ENCODE measurements at regions not wholly inside any gene's neighbourhood (a gene's known extent, or its start where the extent isn't known, plus 50 kb on each side); places are given as distances from the start of the nearest gene placed in this dataset.

- H3K9me3 Mint-ChIP-seq, result peaks cover 0 to 17% (median 3%) of the 10 kb centered on the region in 6 donors
- peaks cover 0 to 1% (median 0%) of the 10 kb centered on the region in 3 donors for H3K27me3 Mint-ChIP-seq (ENCODE audit: low read depth in 3 of 3)
- no peaks in the 10 kb centered on the region for H3K4me1 Mint-ChIP-seq
- H3K4me3 Mint-ChIP-seq, result no peak overlapping the region
- no peak overlapping the region for H3K27ac Mint-ChIP-seq
- no peaks in the 10 kb centered on the region for H3K36me3 Mint-ChIP-seq
- no peak for DNase-seq
Measured at GRCh38 chr4:156346959-156347385, 393.3 kb upstream of the CTSO start.

- Mint-ChIP-seq H3K27ac (no peak overlapping the region), H3K4me1 (no peaks in the 10 kb centered on the region), H3K9me3 (peaks cover 0 to 16% (median 2%) of the 10 kb centered on the region in 6 donors), H3K27me3 (ENCODE audit: low read depth in 3 of 3) (peaks cover 0 to 1% (median 0%) of the 10 kb centered on the region in 3 donors), H3K4me3 (no peak overlapping the region), H3K36me3 (no peaks in the 10 kb centered on the region)
- DNase-seq, result no peak
Measured at GRCh38 chr4:156344397-156344796, 390.7 kb upstream of the CTSO start.

- no peak for DNase-seq
- Mint-ChIP-seq H3K27ac (no peak overlapping the region), H3K9me3 (peaks cover 0 to 16% (median 4%) of the 10 kb centered on the region in 6 donors), H3K27me3 (ENCODE audit: low read depth in 3 of 3) (no peaks in the 10 kb centered on the region), H3K4me3 (no peak overlapping the region), H3K36me3 (no peaks in the 10 kb centered on the region), H3K4me1 (no peaks in the 10 kb centered on the region)
Measured at GRCh38 chr4:156336511-156336910, 382.8 kb upstream of the CTSO start.

GRCh38 chr4:156335721-156336120, 382.1 kb upstream of the CTSO start:
- no peaks in the 10 kb centered on the region for H3K36me3 Mint-ChIP-seq
- H3K4me1 Mint-ChIP-seq, result no peaks in the 10 kb centered on the region
- DNase-seq, result no peak
- peaks cover 0 to 17% (median 5%) of the 10 kb centered on the region in 6 donors for H3K9me3 Mint-ChIP-seq
- H3K4me3 Mint-ChIP-seq, result no peak overlapping the region
- H3K27me3 Mint-ChIP-seq (ENCODE audit: low read depth in 3 of 3), result no peaks in the 10 kb centered on the region
- no peak overlapping the region for H3K27ac Mint-ChIP-seq

GRCh38 chr4:156330436-156331031, 376.9 kb upstream of the CTSO start:
- H3K27me3 Mint-ChIP-seq (ENCODE audit: low read depth in 3 of 3), result no peaks in the 10 kb centered on the region
- H3K9me3 Mint-ChIP-seq, result peaks cover 0 to 9% (median 4%) of the 10 kb centered on the region in 6 donors
- H3K4me1 Mint-ChIP-seq, result no peaks in the 10 kb centered on the region
- no peak overlapping the region for H3K27ac Mint-ChIP-seq
- no peaks in the 10 kb centered on the region for H3K36me3 Mint-ChIP-seq
- no peak overlapping the region for H3K4me3 Mint-ChIP-seq
- DNase-seq, result no peak

GRCh38 chr4:156329779-156330178, 376.1 kb upstream of the CTSO start:
- no peaks in the 10 kb centered on the region for H3K27me3 Mint-ChIP-seq (ENCODE audit: low read depth in 3 of 3)
- H3K4me3 Mint-ChIP-seq, result no peak overlapping the region
- H3K9me3 Mint-ChIP-seq, result peaks cover 0 to 9% (median 4%) of the 10 kb centered on the region in 6 donors
- no peak for DNase-seq
- H3K27ac Mint-ChIP-seq, result no peak overlapping the region
- H3K4me1 Mint-ChIP-seq, result no peaks in the 10 kb centered on the region
- H3K36me3 Mint-ChIP-seq, result no peaks in the 10 kb centered on the region

GRCh38 chr4:156328882-156329281, 375.2 kb upstream of the CTSO start:
- no peak overlapping the region for H3K27ac Mint-ChIP-seq
- H3K27me3 Mint-ChIP-seq (ENCODE audit: low read depth in 3 of 3), result no peaks in the 10 kb centered on the region
- no peaks in the 10 kb centered on the region for H3K4me1 Mint-ChIP-seq
- H3K36me3 Mint-ChIP-seq, result no peaks in the 10 kb centered on the region
- H3K4me3 Mint-ChIP-seq, result no peak overlapping the region
- H3K9me3 Mint-ChIP-seq, result peaks cover 0 to 9% (median 4%) of the 10 kb centered on the region in 6 donors
- DNase-seq, result no peak

GRCh38 chr4:156326246-156326645, 372.6 kb upstream of the CTSO start:
- DNase-seq, result no peak
- H3K4me1 Mint-ChIP-seq, result no peaks in the 10 kb centered on the region
- H3K27me3 Mint-ChIP-seq (ENCODE audit: low read depth in 3 of 3), result no peaks in the 10 kb centered on the region
- H3K27ac Mint-ChIP-seq, result no peak overlapping the region
- no peaks in the 10 kb centered on the region for H3K36me3 Mint-ChIP-seq
- no peak overlapping the region for H3K4me3 Mint-ChIP-seq
- peaks cover 2 to 19% (median 7%) of the 10 kb centered on the region in 6 donors for H3K9me3 Mint-ChIP-seq

GRCh38 chr4:156322592-156322991, 368.9 kb upstream of the CTSO start:
- H3K9me3 Mint-ChIP-seq, result peaks cover 3 to 23% (median 9%) of the 10 kb centered on the region in 6 donors
- H3K4me1 Mint-ChIP-seq, result no peaks in the 10 kb centered on the region
- DNase-seq, result no peak
- no peak overlapping the region for H3K27ac Mint-ChIP-seq
- H3K4me3 Mint-ChIP-seq, result no peak overlapping the region
- peaks cover 0 to 2% (median 0%) of the 10 kb centered on the region in 3 donors for H3K27me3 Mint-ChIP-seq (ENCODE audit: low read depth in 3 of 3)
- no peaks in the 10 kb centered on the region for H3K36me3 Mint-ChIP-seq

GRCh38 chr4:156321203-156321602, 367.5 kb upstream of the CTSO start:
- peaks cover 6 to 32% (median 16%) of the 10 kb centered on the region in 6 donors for H3K9me3 Mint-ChIP-seq
- H3K4me3 Mint-ChIP-seq, result no peak overlapping the region
- no peak overlapping the region for H3K27ac Mint-ChIP-seq
- H3K27me3 Mint-ChIP-seq (ENCODE audit: low read depth in 3 of 3), result peaks cover 0 to 2% (median 0%) of the 10 kb centered on the region in 3 donors
- no peaks in the 10 kb centered on the region for H3K4me1 Mint-ChIP-seq
- H3K36me3 Mint-ChIP-seq, result no peaks in the 10 kb centered on the region
- DNase-seq, result no peak

- Mint-ChIP-seq H3K27me3 (ENCODE audit: low read depth in 3 of 3) (no peaks in the 10 kb centered on the region), H3K36me3 (no peaks in the 10 kb centered on the region), H3K9me3 (peaks cover 3 to 34% (median 12%) of the 10 kb centered on the region in 6 donors), H3K4me3 (no peak overlapping the region), H3K4me1 (no peaks in the 10 kb centered on the region), H3K27ac (no peak overlapping the region)
- DNase-seq, result no peak
Measured at GRCh38 chr4:156313497-156313896, 359.8 kb upstream of the CTSO start.

GRCh38 chr4:156312261-156312847, 358.7 kb upstream of the CTSO start:
- H3K36me3 Mint-ChIP-seq, result no peaks in the 10 kb centered on the region
- H3K9me3 Mint-ChIP-seq, result peaks cover 3 to 30% (median 11%) of the 10 kb centered on the region in 6 donors
- no peaks in the 10 kb centered on the region for H3K4me1 Mint-ChIP-seq
- H3K27me3 Mint-ChIP-seq (ENCODE audit: low read depth in 3 of 3), result no peaks in the 10 kb centered on the region
- H3K27ac Mint-ChIP-seq, result no peak overlapping the region
- no peak for DNase-seq
- H3K4me3 Mint-ChIP-seq, result no peak overlapping the region

GRCh38 chr4:156309031-156309430, 355.4 kb upstream of the CTSO start:
- Mint-ChIP-seq H3K27me3 (ENCODE audit: low read depth in 3 of 3) (no peaks in the 10 kb centered on the region), H3K4me3 (no peak overlapping the region), H3K36me3 (no peaks in the 10 kb centered on the region), H3K9me3 (peaks cover 0 to 15% (median 3%) of the 10 kb centered on the region in 6 donors), H3K27ac (no peak overlapping the region), H3K4me1 (no peaks in the 10 kb centered on the region)
- DNase-seq, result no peak

GRCh38 chr4:156303708-156304107, 350.0 kb upstream of the CTSO start:
- Mint-ChIP-seq H3K4me1 (no peaks in the 10 kb centered on the region), H3K27me3 (ENCODE audit: low read depth in 3 of 3) (no peaks in the 10 kb centered on the region), H3K4me3 (no peak overlapping the region), H3K9me3 (peaks cover 3 to 27% (median 10%) of the 10 kb centered on the region in 6 donors), H3K27ac (no peak overlapping the region), H3K36me3 (no peaks in the 10 kb centered on the region)
- no peak for DNase-seq

- Mint-ChIP-seq H3K4me3 (no peak overlapping the region), H3K27me3 (ENCODE audit: low read depth in 3 of 3) (no peaks in the 10 kb centered on the region), H3K27ac (no peak overlapping the region), H3K9me3 (peaks cover 3 to 32% (median 6%) of the 10 kb centered on the region in 6 donors), H3K36me3 (no peaks in the 10 kb centered on the region), H3K4me1 (no peaks in the 10 kb centered on the region)
- DNase-seq, result no peak
Measured at GRCh38 chr4:156298230-156298629, 344.6 kb upstream of the CTSO start.
